Muscle of leg (tissue), 3 donors: ENCODE measurements at regions not wholly inside any gene's neighbourhood (a gene's known extent, or its start where the extent isn't known, plus 50 kb on each side); places are given as distances from the start of the nearest gene placed in this dataset.

Experiments
- DNase-seq: peaks from one replicate; pipeline ENCODE4 v3.0.0; 2013
- H3K27ac ChIP-seq: one replicate; pipeline ENCODE4 v1.5.1; 2013; ENCODE audit warnings: mild to moderate bottlenecking, low read length, control low read depth
- H3K27me3 ChIP-seq: one replicate; pipeline ENCODE4 v1.6.1; 2013; ENCODE audit warnings: low read length; ENCODE audit not compliant: control insufficient read depth, insufficient read depth
- H3K36me3 ChIP-seq: one replicate; pipeline ENCODE4 v1.6.1; 2013; ENCODE audit warnings: low read length; ENCODE audit not compliant: control insufficient read depth, insufficient read depth
- H3K4me1 ChIP-seq: one replicate; pipeline ENCODE4 v1.6.1; 2013; ENCODE audit warnings: low read length; ENCODE audit not compliant: control insufficient read depth, insufficient read depth
- H3K4me3 ChIP-seq: one replicate; pipeline ENCODE4 v1.5.1; 2013; ENCODE audit warnings: low read length, control low read depth
- H3K9me3 ChIP-seq: replicated peaks from 2 replicates; pipeline ENCODE4 v1.6.1; 2013; ENCODE audit warnings: low read depth, low read length; ENCODE audit not compliant: control insufficient read depth
- WGBS: methylation state at CpG from one replicate; pipeline ENCODE4 v1.1.5; 2013; ENCODE audit warnings: missing lambda C conversion rate; ENCODE audit not compliant: insufficient coverage; 5-methylcytosine and 5-hydroxymethylcytosine counted together

DNA sequence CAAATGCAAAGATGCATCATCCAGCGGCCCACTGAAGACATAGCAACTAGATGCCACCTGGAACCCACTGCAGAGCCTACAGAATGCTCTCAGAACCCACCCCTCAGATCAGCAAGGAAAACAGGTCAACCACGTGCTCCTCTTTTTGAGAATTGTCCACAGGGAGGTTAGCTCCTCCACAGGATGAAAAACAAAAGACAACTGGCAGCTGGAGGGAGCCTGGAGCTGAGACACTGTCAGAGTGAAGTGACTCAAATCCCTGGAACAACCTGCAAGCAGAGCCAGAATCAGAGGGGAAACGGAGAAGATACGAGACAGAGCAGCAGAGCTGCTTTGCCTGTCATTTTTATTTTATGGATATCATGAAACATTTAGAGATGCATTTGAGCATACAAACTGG is 277.6 kb downstream of the GASK1B start:
- H3K27me3 ChIP-seq, result no peaks in the 10 kb centered on the region
- H3K36me3 ChIP-seq, result no peaks in the 10 kb centered on the region
- WGBS, result 100% methylated on average over 1 of the region's 4 CpGs
- H3K4me1 ChIP-seq, result no peaks in the 10 kb centered on the region
- no peak overlapping the region for H3K27ac ChIP-seq
- H3K9me3 ChIP-seq, result no peaks in the 10 kb centered on the region
- H3K4me3 ChIP-seq, result no peak overlapping the region
- DNase-seq, result peak; percentile 10

DNA sequence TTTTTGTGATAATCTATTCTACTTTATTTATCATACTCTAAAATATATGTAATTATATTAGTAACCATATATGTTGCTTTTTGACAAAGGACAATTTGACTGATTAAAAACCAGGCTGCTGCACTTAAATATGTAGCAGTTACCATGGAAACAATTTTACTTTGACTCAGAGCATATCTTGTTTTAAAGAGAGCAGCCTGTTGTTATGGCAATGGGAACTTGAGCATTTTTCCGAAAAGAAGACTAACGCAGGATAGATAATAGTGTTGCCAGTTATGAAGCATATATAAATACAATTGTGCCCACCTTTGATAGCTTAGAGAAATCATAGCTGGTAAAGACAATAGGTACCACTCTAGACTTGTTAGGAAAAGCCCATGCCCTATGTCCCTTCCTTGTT is 283.0 kb downstream of the GASK1B start:
- H3K27ac ChIP-seq, result no peak overlapping the region
- WGBS, result no CpG with 5 or more reads among the region's 2 CpGs
- H3K36me3 ChIP-seq, result no peaks in the 10 kb centered on the region
- H3K9me3 ChIP-seq, result no peaks in the 10 kb centered on the region
- peak; percentile 48 for DNase-seq
- H3K27me3 ChIP-seq, result no peaks in the 10 kb centered on the region
- no peak overlapping the region for H3K4me3 ChIP-seq
- no peaks in the 10 kb centered on the region for H3K4me1 ChIP-seq

DNA sequence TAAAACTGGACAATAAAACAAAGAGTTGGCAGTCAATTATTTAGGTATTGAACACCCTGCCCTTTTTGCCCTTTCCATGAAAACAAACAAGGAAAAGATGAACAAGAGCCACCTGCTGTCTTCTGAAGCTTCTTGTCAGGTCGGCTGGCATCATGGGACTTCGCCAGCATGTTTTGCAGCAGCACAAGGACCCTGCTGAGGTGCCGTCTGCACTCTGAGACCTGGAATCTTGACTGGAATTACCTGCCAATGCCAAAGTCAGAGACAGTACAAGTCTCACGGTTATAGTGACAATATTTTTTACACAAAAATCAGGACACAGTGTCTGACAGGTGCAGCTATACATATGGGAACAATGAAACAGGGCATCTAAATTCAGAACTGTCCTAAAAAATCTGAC is 284.5 kb downstream of the GASK1B start:
- Histone ChIP-seq H3K4me1 (no peaks in the 10 kb centered on the region), H3K27ac (no peak overlapping the region), H3K27me3 (no peaks in the 10 kb centered on the region), H3K4me3 (no peak overlapping the region), H3K36me3 (no peaks in the 10 kb centered on the region), H3K9me3 (no peaks in the 10 kb centered on the region)
- 65% methylated on average over 3 of the region's 4 CpGs for WGBS
- DNase-seq, result no peak

DNA sequence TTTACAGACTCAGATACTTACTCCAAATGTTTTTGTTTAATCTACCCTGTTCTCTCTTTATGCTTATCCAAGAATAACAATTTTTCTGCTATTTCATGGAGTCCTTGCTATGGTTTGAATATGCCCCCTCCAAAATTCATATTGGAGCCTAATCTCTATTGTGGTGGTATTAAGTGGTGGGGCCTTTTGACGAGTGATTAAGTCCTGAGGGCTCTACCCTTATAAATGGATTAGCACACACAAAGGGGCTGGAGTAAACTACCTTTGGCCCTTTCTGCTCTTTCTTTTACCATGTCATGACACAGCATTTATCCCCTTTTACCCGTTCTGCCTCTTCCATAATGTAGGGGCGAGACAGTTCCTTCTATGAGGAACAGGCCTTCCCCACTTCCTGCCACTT is 285.5 kb downstream of the GASK1B start:
- WGBS, result 100% methylated on average over 1 of the region's 3 CpGs
- H3K27ac ChIP-seq, result no peak overlapping the region
- H3K4me1 ChIP-seq, result no peaks in the 10 kb centered on the region
- H3K27me3 ChIP-seq, result no peaks in the 10 kb centered on the region
- no peak overlapping the region for H3K4me3 ChIP-seq
- no peak for DNase-seq
- no peaks in the 10 kb centered on the region for H3K36me3 ChIP-seq
- H3K9me3 ChIP-seq, result no peaks in the 10 kb centered on the region

DNA sequence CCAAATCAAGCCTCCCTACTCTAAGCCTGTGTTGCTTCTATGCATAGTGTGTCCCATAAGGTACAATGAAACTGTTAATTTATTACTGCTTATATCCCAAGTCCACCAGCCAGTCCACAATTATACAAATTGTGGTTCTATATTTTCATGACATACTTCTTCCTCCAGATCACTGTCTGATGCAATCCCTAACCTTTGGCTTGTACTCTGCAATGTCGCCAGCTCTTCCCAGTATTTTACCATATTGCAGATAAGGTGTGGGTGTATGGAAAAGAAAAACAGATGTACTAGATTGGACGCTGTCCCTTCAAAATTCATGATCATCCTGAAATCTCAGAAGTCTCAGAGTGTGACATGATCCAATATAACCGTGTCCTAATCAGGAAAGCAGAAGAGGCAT is 286.2 kb downstream of the GASK1B start:
- no peak for DNase-seq
- no peaks in the 10 kb centered on the region for H3K4me1 ChIP-seq
- no peak overlapping the region for H3K4me3 ChIP-seq
- H3K27ac ChIP-seq, result no peak overlapping the region
- H3K27me3 ChIP-seq, result no peaks in the 10 kb centered on the region
- H3K9me3 ChIP-seq, result no peaks in the 10 kb centered on the region
- 80% methylated on average over 1 of the region's 3 CpGs for WGBS
- no peaks in the 10 kb centered on the region for H3K36me3 ChIP-seq

DNA sequence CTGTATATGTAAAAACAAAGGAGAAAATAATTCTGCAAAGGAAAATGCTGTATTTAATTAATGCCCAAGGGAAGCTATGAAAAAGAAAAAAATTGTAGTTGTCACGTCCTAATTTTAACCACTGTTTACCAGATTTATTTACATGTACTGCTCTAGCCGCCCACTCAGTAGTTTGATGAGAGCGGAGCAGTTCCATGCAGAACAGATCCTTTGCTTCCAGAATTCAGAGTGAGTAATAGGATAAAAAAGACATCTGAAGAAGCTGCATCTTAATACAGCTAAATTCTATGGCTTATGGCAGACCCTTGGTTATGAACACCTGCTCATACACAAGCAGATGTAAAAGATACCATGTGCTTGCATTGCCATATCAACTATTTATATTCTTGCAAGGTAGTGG is 287.0 kb downstream of the GASK1B start:
- no peaks in the 10 kb centered on the region for H3K27me3 ChIP-seq
- WGBS, result no CpG with 5 or more reads among the region's 3 CpGs
- no peak for DNase-seq
- no peaks in the 10 kb centered on the region for H3K9me3 ChIP-seq
- H3K4me1 ChIP-seq, result no peaks in the 10 kb centered on the region
- no peak overlapping the region for H3K4me3 ChIP-seq
- H3K27ac ChIP-seq, result no peak overlapping the region
- H3K36me3 ChIP-seq, result no peaks in the 10 kb centered on the region

DNA sequence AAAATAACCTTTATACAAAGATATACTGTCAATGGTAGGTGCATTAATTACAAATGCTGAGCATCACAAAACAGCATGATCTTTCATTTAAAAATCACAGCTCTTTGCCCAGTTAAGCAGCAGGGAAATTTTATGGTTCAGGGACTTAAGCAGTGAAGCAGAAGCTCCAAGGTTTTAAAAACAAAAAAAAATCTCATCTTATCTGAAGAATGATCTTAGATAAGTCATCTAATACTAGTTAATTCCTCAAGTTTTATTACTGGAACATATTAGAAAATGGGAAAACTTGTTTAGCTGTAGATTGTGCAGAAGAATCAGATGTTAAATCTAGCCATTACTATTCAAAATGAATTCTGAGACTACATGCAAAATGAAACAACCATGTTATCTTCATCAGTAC is 289.9 kb downstream of the GASK1B start:
- H3K27ac ChIP-seq, result no peak overlapping the region
- H3K36me3 ChIP-seq, result no peaks in the 10 kb centered on the region
- no peaks in the 10 kb centered on the region for H3K27me3 ChIP-seq
- H3K4me1 ChIP-seq, result no peaks in the 10 kb centered on the region
- no peak for DNase-seq
- H3K9me3 ChIP-seq, result no peaks in the 10 kb centered on the region
- no peak overlapping the region for H3K4me3 ChIP-seq

DNA sequence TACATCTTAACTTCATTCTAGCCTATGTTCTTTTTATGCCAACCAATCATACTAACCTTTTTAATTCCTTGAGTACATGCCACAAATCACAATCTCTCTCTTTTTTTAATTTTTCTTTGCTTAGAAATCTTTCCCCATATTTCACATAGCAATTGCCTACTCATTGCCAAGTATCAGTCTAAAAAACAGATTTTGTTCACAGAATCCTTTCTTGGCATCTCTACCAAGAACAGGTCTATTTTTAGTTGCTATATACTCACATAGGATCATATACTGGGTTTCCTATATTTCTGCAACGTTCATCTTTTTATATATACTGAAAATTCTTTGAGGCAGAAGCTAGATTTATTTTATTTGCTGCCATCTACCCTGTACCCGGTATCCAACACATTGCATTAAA is 292.1 kb downstream of the GASK1B start:
- WGBS, result no CpG with 5 or more reads among the region's 2 CpGs
- Histone ChIP-seq H3K36me3 (no peaks in the 10 kb centered on the region), H3K27me3 (no peaks in the 10 kb centered on the region), H3K4me1 (no peaks in the 10 kb centered on the region), H3K27ac (no peak overlapping the region), H3K4me3 (no peak overlapping the region), H3K9me3 (no peaks in the 10 kb centered on the region)
- DNase-seq, result peak; percentile 26

DNA sequence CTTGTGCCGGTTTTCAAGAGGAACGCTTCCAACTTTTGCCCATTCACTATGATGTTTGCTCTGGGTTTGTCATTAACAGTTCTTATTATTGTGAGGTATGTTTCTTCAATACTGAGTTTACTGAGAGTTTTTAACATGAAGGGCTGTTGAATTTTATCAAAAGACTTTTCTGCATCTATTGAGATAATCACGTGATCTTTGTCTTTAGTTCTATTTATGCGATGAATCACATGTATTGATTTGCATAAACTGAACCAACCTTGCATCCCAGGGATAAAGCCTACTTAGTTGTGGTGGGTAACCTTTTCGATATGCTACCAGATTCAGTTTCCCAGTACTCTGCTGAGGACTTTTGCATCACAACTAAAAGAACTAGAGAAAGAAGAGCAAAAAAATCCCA is 318.0 kb downstream of the GASK1B start:
- no peaks in the 10 kb centered on the region for H3K27me3 ChIP-seq
- WGBS, result 100% methylated on average over 1 of the region's 5 CpGs

DNA sequence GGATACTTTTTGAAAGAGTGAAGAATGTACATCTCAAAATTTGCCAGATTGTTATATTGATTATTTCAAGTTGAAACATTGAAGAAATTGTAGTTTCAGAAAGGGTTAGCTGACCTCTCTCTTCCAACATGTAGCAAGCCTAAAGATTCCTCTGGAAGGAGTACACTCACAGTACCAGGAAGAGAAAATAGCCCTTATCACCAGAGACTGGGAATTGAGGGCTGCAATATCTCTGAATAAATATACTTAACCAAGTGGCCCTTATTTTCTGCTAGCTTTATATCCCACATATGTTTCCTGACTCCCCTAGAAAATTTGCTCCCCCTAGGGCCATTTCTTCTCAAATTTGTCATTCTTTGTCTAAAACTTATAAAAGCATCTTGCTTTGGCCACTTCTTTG is 332.2 kb downstream of the GASK1B start:
- no peaks in the 10 kb centered on the region for H3K9me3 ChIP-seq
- no peak overlapping the region for H3K27ac ChIP-seq
- H3K4me3 ChIP-seq, result no peak overlapping the region
- H3K27me3 ChIP-seq, result no peaks in the 10 kb centered on the region
- no peak for DNase-seq
- H3K36me3 ChIP-seq, result no peaks in the 10 kb centered on the region
- H3K4me1 ChIP-seq, result no peaks in the 10 kb centered on the region

More for the DNA sequence above, 318.0 kb downstream of the GASK1B start:
- no peaks in the 10 kb centered on the region for H3K36me3 ChIP-seq
- H3K4me3 ChIP-seq, result no peak overlapping the region
- DNase-seq, result no peak
- no peaks in the 10 kb centered on the region for H3K4me1 ChIP-seq
- H3K9me3 ChIP-seq, result no peaks in the 10 kb centered on the region
- no peak overlapping the region for H3K27ac ChIP-seq

DNA sequence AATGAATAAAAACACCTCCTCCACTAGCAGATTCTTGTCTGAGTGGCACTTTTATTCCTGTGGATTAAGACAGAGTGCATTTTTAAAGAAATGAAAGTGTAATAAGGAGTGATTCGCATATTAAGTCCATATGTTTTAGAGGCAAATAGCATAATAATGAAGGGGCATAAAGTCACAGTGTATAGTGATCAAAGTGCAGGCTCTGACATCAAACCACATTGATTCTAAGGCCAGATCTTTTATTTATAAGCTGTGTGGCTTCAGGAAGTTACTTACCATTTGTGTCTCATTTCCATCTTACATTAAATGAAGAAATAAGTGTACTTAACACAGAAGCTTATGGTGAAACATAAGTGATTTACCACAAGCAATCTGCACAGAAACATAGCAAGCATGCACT is 332.8 kb downstream of the GASK1B start:
- H3K36me3 ChIP-seq, result no peaks in the 10 kb centered on the region
- no peaks in the 10 kb centered on the region for H3K27me3 ChIP-seq
- no peaks in the 10 kb centered on the region for H3K4me1 ChIP-seq
- H3K9me3 ChIP-seq, result no peaks in the 10 kb centered on the region
- no peak overlapping the region for H3K4me3 ChIP-seq
- DNase-seq, result no peak
- WGBS, result no CpG with 5 or more reads among the region's 1 CpG
- H3K27ac ChIP-seq, result no peak overlapping the region
